ENCODE measurements at regions not wholly inside any gene's neighbourhood (a gene's known extent, or its start where the extent isn't known, plus 50 kb on each side); places are given as distances from the start of the nearest gene placed in this dataset.
"Not testable (repeated sequence)": the region's sequence is repeated elsewhere in the genome, so short reads cannot be mapped to it uniquely, and the experiment has no call there.

DNA sequence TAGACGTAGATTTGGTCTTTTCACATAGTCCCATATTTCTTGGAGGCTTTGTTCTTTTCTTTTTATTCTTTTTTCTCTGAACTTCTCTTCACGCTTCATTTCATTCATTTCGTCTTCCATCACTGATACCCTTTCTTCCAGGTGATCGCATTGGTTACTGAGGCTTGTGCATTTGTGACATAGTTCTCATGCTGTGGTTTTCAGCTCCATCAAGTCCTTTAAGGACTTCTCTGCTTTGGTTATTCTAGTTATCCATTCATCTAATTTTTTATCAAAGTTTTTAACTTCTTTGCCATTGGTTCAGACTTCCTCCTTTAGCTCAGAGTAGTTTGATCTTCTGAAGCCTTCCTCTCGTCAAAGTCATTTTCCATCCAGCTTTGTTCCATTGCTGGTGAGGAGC lies 125.8 kb downstream of the PRL start:
- DNase-seq, result not testable (repeated sequence)

DNA sequence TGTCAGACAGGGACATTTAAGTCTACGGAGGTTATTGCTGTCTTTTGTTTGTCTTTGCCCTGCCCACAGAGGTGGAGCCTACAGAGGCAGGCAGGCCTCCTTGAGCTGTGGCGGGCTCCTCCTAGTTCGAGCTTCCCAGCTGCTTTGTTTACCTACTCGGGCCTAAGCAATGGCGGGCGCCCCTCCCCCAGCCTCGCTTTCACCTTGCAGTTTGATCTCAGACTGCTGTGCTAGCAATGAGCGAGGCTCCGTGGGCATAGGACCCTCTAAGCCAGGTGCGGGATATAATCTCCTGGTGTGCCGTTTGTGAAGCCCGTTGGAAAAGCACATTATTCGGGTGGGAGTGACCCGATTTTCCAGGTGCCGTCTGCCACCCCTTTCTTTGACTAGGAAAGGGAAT lies 125.0 kb downstream of the PRL start:
- not testable (repeated sequence) for DNase-seq

DNA sequence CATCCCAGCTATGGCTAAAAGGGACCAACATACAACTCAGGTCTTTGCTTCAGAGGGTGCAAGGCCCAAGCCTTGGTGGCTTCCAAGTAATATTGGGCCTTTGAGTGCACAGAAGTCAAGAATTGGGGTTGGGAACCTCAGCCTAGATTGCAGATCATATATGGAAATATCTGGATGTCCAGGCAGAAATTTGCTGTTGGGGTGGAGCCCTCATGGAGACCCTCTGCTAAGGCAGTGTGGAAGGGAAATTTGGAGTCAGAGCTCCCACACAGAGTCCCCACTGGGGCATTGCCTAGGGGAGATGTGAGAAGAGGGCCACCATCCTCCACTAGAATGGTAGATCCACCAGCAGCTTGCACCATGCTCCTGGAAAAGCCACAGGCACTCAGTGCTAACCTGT lies 123.5 kb downstream of the PRL start:
- DNase-seq, result no peak

DNA sequence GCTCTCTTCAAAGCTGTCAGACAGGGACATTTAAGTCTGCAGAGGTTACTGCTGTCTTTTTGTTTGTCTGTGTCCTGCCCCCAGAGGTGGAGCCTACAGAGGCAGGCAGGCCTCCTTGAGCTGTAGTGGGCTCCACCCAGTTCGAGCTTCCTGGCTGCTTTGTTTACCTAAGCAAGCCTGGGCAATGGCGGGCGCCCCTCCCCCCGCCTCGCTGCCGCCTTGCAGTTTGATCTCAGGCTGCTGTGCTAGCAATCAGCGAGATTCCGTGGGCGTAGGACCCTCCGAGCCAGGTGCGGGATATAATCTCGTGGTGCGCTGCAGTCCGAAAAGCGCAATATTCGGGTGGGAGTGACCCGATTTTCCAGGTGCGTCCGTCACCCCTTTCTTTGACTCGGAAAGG lies 116.6 kb downstream of the PRL start:
- not testable (repeated sequence) for DNase-seq

DNA sequence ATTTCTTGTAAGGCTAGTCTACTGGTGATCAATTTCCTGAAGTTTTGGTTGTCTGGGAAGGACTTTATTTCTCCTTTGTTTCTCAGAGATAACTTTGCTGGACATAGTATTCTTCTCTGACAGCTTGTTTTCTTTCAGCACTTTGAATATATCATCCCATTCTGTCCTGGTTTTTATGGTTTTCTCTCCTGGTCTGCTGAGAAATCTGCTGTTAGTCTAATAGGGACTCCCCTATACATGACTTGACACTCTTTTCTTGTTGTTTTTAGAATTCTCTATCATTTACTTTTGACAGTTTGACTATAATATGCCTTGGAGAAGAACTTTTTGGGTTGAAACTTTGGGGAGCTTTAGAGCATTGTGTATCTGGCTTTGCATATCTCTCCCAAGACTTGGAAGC lies 112.5 kb downstream of the PRL start:
- no peak for DNase-seq

DNA sequence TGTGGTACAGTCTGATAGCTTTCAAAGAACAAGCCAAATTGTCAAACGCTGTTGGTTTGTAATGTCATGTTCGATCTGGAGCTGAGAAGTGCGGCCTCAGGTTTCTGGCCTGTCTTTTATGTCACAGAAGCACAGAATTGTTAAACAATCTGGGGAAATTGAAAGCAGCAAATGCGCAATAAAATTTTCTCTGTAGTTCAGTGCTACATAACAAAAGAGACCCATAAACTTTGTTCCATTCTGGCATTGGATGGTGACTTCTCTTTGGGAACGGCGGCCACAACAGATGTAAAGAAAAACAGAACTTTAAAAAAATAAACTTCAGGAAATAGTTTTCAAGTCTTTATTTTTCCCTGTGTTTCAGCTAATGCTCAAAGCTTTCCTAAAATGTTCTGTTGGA lies 106.9 kb downstream of the PRL start:
- no peak for DNase-seq

DNA sequence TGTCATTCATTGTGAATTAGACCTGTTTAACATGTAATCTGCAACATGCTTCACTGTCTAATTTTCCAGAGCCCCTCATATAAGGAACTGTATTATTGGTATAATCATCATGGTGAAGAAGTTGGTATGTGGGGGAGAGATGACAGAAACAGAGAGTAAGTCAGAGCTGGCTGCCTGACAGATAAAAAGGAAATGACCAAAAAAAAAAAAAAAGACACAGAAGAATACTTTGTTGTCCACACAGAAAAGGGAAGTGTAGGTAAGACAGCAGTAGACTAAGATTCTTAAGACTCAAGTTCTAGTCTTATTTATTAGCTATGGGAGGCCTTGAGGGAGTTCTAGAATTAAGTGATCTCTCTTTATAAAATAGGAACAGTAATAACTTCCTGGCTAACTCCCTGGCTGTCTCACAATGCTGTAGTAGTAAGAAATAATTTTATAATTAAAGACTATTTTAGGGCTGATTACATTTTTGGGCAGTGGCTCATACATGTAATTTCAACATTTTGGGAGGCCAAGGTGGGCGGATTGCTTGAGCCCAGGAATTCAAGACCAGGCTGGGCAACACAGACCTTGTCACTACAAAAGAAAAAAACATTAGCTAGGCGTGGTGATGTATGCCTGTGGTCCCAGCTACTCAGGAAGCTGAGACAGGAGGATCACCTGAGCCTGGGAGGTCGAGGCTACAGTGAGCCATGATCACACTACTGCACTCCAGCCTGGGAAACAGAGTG lies 102.5 kb downstream of the PRL start:
- DNase-seq, result no peak

DNA sequence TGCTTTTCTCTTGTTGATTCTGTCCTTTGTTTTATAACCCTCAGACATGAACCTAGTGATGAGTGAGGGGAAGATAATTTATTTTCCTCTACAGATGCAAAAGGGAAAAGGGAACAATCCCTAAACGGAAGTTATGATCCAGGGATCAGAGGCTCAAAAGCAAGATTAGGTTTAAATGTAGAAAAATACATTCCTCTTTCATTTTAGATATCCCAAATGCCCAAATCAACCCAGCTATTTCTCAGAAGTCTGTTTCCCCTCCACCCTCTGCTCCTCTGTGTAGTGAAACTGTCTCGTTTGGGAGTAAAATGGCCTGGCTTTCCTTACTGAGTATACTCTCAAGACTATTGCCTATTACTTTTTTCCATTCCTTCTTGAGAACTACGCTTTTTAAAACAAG lies 97.1 kb downstream of the PRL start:
- no peak for DNase-seq

DNA sequence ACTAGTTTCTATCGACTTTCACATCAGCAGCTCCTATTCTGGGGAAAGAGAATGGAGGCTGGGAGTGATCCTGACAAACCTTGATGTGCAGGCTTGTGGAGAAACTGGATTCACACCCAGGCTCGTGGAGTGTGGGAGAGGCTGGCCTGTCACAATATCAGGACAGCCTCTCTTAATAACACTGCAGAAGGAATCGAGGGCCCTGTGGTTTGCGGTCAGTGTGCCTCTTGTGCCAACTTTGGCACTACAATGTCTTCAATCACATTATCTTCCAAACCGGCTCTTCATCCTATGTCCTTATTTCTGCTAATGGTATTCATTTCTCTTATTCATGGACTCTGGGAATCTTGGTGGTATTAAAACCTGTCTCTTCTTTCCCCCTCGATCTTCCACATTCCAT lies 92.7 kb downstream of the PRL start:
- no peak for DNase-seq

DNA sequence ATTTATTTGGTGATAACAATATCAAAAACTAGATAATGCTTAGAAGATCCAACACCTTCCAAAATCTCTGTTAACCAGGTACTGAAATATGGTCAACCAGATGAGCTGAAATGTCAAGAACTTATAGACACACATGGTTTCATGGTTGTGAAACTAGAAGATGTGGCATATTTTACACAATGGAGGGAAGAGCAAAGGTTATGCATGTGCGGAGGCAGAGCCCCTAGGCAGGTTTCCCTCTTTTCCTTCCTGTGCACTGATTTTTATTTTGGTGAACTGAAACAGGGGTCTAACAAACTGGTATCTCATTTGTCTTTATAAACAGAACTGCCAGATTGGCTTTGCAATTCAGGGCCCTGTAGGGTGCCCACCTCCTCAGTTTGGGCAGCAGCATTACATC lies 91.6 kb downstream of the PRL start:
- DNase-seq, result no peak

DNA sequence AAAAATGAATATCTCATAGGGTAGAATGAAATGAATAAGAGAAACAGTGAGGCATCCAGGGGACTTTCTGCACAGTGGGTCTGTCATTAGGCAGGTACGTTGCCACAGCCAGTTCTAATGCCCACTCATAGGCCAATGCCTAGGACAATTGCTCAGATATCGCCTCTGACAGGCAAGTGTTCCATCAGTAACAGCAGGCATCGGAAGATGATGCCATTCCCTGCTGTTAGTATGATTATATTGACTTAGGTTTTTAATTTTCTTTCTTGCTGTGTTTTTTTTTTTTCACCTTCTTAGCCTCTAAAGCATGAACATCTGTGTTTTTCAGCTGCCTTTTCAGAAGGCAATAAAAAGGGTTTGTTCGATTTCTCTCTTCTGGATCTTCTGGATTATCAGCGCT lies 90.7 kb downstream of the PRL start:
- DNase-seq, result no peak

DNA sequence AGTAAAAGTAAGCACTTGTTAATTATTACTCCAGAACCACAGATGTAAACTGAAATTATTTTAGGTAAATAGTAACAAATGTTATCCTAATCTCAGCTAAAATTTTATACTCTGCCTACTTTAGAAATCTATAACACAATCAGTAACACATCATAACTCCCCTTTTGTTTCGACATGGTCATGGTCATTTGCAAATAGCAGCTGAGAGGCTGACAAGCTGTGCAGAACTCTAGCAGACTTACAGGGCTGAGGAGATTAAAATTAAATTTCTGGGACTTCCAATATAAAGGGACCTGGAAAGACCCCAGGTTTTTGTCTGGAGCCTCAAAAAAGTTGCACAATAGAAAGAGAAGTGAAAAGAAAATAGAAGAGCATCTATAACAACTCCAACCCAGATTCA lies 88.8 kb downstream of the PRL start:
- no peak for DNase-seq

DNA sequence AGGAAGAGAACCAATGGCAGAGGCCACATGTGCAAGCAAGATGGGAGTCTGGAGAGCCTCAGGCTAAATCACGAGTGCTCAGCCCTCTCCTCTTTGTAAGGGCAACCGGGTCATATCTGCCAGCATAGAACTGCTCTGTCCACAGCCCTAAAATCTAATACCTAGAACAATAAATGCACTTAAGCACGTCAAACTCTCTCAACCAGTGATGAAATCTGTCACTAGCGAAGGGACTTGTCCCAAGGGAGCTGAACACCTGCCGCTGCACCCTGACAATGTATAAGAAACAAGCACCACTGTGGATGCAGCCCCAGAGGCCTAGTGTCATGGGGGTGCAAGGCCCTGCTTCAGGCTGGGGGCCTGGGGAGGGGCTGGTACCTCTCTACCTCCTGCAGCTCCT lies 82.5 kb downstream of the PRL start:
- DNase-seq, result no peak

DNA sequence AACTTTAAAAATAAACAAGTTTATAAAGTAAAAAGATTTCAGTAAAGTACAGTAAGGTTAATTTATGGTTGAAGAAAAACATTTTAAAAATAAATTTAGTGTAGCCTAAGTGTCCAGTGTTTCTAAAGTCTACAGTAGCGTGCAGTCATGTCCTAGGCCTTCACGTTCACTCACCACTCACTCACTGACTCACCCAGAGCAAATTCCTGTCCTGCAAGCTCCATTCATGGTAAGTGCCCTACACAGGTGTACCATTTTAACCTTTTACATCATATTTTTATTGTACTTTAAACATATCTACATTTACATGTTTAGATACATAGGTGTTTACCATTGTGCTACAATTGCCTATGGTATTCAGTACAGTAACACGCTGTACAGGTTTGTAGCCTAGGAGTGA lies 81.4 kb downstream of the PRL start:
- DNase-seq, result not testable (repeated sequence)

DNA sequence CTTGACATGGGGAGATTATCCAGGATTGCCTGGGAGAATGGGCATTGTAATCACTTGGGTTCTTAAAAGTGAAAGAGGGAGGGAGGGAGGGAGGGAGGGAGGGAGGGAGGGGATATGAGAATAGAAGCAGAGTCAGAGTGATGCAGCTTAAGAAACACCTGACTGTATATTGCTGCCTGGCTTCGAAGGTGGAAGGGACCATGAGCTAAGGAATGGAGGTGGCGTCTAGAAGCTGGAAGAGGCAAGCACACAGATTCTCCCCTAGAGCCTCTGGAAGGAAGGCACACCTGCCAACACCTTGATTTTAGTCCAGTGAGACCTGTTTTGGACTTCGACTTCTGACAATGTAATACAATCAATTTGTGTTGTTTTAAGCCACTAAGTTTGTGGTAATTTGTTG lies 78.4 kb downstream of the PRL start:
- no peak for DNase-seq

DNA sequence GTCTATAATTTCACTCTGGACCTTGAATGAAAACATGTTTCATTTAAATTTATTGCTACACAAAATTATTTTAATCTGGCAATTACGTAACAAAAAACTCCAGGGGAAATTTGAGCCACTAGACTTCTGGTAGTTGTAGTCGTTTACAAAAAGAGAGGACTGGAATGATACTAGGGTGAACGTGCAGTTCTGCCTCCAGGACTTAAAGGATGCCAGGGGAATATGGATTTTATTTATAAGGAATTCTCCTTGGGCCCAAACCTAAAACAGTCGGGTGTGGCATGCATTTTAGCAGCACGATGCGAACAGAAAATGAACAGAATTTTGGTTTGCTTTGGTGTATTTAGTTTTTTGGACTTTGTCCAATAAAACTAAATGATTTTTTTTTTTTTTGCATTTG lies 76.9 kb downstream of the PRL start:
- DNase-seq, result no peak

DNA sequence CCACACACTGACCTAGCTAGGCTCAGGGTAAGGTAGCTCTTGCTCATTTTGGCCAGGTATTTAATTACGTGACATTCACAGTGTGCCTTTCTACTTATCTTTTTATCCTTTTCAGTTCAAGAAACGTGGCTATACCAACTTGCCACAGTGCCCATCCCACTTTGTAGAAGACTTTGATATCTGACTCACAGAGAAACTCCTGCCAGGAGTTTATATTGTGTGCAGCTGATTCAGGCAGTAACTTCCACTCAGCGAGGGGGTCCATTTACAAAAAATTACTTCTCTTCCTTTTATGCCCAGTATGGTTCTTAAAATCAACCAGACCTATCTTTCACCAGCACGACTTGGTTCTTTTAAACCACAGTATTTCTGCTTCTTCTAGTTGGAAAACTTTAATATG lies 75.6 kb downstream of the PRL start:
- DNase-seq, result no peak

DNA sequence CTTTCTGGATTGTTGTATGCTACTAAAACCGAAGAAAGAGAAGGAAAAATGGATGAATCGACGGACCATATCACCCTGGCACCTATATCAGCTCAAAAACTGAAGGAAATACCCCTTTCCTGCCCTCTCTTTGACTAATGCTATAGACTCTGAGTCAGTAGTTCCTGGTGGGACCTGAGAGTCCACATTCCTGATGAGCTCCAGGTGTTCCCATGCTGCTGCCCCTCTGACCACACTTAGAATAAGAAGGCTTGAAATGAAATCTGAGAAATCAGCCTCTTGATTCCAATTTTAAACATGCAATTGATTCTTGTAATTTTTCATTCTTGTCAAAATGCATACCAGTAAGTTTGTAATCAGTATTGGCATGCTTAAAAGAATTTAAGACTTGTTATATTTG lies 75.2 kb downstream of the PRL start:
- DNase-seq, result no peak

DNA sequence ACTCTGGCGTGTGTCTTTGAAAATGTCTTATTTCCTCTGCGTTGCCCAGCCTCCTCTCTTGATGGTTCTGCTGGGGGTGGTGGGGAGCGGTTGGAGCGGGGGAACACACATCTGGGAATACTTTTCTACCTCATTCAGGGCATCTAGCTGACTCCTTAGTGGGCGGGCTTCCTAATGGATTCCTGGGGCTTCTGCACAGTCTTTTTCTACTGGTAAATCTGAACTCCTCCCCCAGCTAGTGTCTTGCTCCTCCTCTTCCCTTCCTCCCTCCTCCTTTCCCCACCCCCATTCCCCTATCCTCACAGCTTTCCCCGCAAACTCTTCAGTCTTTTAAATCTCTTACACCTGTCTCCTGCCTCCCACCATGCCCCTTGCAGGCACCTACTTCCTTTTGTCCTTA lies 74.4 kb downstream of the PRL start:
- DNase-seq, result no peak

DNA sequence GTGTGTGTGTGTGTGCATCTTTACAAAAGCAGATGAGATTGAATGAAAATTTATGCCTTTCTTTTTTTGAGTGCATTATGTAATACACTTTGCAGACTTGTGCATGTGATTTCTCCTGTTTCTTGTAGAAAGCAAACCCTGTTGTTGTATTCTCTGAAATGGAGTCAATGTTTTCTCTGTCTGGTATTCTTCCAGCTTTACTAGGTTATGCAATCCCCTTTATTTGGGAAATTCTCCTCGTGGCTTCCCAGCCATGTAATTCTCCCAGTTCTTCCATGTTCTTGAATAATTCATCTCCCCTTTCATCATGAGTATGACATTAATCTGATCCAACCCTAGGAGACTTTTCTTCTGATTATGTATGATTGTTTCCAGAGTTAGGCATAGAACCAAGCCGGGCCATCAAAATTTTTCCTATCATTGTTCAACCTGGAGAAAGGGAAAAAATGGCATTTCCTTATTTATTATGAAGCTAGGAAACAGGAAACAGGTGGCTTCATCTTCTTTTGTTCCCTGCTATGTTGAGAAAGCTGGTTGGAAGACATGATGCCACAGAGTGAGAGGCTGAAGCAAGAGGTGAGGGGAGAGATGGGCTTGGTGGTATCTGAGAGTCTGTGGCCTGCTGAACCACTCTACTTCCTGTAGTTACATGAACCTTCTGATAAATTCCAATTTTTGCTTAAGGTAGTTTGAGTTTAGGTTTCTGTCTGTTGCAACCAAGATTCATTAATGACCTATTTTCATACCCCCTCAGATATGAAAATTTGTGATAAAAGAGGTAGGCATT lies 68.8 kb downstream of the PRL start:
- DNase-seq, result no peak

DNA sequence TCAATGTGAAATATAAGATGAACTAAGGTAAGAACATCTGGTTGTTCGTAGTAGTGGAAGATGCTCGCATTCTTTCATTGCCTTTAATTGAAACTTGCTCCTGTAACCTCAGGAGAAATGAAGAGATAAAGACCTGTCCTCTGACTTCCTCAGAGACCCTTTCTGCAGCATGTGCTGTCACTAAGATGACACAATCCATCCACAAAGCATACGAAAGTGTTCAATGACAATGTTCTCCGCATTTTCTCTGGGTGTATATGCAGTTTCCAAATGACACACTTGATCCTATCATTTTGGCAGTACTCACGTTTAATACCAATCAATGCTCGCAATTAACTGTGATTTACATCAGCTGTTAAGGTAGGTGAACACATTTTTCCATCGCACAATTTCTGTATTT lies 65.8 kb downstream of the PRL start:
- no peak for DNase-seq

DNA sequence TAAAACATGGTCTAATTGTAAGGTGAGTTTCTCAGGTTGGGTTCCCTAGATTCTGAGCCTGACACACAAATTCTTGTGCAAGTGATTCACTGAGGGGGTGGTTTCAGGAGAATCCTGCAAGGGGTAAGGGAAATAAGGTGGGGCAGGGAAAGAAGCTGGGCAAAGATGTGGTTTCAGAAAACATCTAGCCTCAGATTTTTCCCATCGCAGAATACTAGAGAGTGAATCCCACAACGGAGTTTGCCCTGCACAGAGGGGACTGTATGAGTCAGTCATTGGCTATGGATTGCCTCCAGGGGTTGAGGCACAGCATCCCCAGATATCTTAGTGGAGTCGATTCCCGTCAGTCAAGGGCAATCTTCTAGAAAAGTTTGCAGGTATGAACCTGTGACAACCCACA lies 65.2 kb downstream of the PRL start:
- DNase-seq, result no peak

DNA sequence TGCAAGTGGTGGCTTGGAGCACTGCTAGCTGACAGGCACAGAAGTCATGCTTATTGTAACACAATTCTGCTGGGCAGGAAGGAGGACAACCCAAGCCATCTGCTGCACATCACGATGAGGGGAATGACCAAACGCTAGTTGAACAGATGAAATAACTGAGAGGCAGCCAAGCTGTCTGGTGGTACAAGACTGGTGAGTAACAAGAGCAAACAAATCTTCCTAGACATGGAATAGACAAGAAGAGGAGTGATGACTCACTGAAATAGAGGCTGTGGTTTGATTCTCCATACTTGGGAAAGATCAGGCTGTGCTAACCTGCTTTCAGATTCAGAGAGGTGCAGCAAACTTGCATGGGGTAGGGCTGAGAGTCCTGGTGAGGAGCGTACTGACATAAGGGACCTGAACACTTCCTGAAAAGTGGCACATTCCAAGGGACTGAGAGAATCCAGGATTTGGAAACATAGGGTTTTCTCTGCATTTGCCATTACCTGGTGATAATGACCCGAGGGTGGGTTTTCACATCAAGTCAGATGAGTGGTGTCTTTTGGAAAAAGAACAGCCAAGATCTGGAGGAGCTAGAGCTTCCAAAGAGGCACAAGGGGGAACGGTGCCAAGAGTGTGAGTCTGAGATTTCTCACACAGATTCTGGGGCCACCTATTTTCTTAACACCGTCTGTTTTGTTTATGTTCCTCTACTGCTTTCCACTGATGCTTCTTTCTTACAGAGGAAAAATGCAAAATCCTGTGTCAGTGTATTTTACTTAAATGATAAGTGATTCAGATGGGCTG lies 60.0 kb downstream of the PRL start:
- DNase-seq, result no peak
